AG04450 (cell line): ENCODE measurements at regions not wholly inside any gene's neighbourhood (a gene's known extent, or its start where the extent isn't known, plus 50 kb on each side); places are given as distances from the start of the nearest gene placed in this dataset.

Source experiments
- CTCF ChIA-PET: fragments of 300-600, 350-600 bp; formaldehyde crosslinking; extraction: SDS; loops from one replicate; lab custom pipeline; 2022; ENCODE audit warnings: antibody characterized with exemption, inconsistent platforms; lab: Charles Lee
- POLR2A ChIA-PET: fragments of 350-600 bp; formaldehyde crosslinking; extraction: SDS; loops from one replicate; lab custom pipeline; 2021; ENCODE audit warnings: antibody characterized with exemption, inconsistent platforms; lab: Yijun Ruan, JAX
- DNase-seq: peaks from one replicate; pipeline ENCODE4 v3.0.0-alpha.2; 2011; ENCODE audit warnings: low read depth, low spot score
- H3K27ac ChIP-seq: one replicate; pipeline ENCODE4 v1.5.1; 2012; ENCODE audit warnings: low read depth, low read length, control low read depth
- H3K27me3 ChIP-seq: one replicate; pipeline ENCODE4 v1.6.0; 2012; ENCODE audit warnings: low read length; ENCODE audit not compliant: control insufficient read depth, insufficient read depth
- H3K4me3 ChIP-seq: 2 replicates; pipeline ENCODE4 v1.5.1; 2011; ENCODE audit warnings: mild to moderate bottlenecking, low read depth, low read length, control low read depth
- H3K9me3 ChIP-seq: 2 replicates; pipeline ENCODE4 v1.5.1; 2012; ENCODE audit warnings: low read length; ENCODE audit not compliant: control insufficient read depth, insufficient read depth
- TF ChIP-seq, protein P1 (sequence below): IDR thresholded peaks from 2 replicates; pipeline ENCODE4 v1.5.1; 2011; ENCODE audit warnings: low read depth, low read length, control low read depth, inconsistent platforms

DNA sequence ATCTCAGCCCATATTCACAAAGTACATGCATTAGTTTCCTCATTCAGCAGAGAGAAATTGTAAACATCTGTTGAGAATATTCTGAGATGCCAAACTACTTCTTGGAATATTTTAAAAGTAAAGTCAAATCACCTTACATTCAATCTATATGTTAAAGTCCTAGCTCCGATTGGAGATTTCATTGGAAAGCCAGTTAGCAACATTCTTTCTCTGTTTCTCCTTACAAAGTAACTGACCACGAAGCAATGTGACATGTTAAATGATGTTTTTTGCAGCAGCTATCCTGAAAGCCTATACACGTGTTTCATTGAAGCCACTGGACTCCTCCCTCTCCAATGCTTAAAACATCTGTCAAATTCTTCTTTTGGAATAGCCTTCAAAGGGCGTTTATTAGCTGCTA lies 379.1 kb upstream of the CCNH start:
- POLR2A ChIA-PET = no interaction called here
- CTCF ChIA-PET = interaction anchor here (0.6 to 1.5 kb wide), 4 partner anchors 10 to 1092 kb away, joined by 3 to 6 read pairs (median 3); no protein-coding TSS in a partner anchor

DNA sequence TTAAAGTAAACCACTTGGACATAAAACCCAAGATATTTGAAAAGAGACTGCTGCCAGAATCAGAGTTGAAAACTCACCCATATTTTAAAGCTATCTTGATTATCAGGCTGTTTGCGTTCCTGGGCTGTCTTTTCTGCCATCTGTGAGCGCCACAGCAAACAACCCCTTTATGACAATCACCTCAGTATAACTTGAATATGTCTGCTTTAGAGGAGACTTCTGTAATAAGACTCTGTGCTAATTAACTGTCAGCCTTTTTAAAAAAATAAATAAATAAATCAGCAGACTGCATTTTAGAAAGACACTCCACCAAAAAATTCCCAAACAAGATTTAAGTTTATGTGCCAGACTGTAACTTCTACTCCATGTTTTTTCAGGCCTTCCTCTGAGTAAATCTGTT lies 375.7 kb upstream of the CCNH start:
- TF ChIP-seq, protein P1, sequence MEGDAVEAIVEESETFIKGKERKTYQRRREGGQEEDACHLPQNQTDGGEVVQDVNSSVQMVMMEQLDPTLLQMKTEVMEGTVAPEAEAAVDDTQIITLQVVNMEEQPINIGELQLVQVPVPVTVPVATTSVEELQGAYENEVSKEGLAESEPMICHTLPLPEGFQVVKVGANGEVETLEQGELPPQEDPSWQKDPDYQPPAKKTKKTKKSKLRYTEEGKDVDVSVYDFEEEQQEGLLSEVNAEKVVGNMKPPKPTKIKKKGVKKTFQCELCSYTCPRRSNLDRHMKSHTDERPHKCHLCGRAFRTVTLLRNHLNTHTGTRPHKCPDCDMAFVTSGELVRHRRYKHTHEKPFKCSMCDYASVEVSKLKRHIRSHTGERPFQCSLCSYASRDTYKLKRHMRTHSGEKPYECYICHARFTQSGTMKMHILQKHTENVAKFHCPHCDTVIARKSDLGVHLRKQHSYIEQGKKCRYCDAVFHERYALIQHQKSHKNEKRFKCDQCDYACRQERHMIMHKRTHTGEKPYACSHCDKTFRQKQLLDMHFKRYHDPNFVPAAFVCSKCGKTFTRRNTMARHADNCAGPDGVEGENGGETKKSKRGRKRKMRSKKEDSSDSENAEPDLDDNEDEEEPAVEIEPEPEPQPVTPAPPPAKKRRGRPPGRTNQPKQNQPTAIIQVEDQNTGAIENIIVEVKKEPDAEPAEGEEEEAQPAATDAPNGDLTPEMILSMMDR = no peak
- H3K9me3 ChIP-seq = no peaks in the 10 kb centered on the region
- ChIA-PET POLR2A (no interaction called here), CTCF (interaction anchor here (1.5 kb wide), 1 partner anchor 936 kb away, joined by 4 read pairs; no protein-coding TSS in a partner anchor)
- H3K27ac ChIP-seq = no peak overlapping the region
- no peak overlapping the region for H3K4me3 ChIP-seq
- H3K27me3 ChIP-seq = no peaks in the 10 kb centered on the region
- DNase-seq = no peak

More for the DNA sequence above, 379.1 kb upstream of the CCNH start:
- Histone ChIP-seq H3K27ac (no peak overlapping the region), H3K27me3 (no peaks in the 10 kb centered on the region), H3K9me3 (no peaks in the 10 kb centered on the region), H3K4me3 (no peak overlapping the region)
- DNase-seq = no peak
- TF ChIP-seq, protein P1 = no peak

DNA sequence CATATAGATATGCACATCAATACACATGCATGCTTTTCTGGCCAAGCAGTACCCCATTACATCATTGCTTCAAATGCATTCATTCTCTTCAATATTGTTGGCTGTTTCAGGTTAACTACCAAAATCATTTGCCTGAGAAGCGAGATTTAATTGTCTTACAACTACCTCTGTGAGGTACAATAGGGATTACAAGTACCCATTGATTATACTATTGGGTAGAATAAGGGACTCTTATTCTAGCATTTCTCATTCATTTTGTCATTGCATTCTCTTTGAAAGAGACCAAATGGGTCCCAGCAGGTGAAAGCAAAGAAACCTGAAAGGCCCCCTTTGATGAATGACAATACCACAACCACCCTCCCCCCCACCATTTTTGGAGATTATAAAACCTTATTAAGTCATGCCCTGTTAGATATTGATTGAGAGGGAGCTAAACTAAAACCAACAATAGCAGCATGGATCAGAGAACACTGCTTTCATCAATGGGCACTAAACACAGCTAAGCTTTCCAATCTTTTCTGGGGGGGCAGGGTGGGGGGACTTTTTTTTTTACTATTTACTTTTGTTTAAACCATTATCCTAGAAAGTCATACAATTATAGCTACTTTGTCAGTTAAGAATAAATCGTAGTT lies 375.0 kb upstream of the CCNH start:
- no peak overlapping the region for H3K27ac ChIP-seq
- DNase-seq = no peak
- H3K27me3 ChIP-seq = no peaks in the 10 kb centered on the region
- ChIA-PET CTCF (interaction anchor here (0.7 kb wide), 1 partner anchor 903 kb away, joined by 4 read pairs; no protein-coding TSS in a partner anchor), POLR2A (no interaction called here)
- H3K9me3 ChIP-seq = no peaks in the 10 kb centered on the region
- TF ChIP-seq, protein P1 = no peak
- H3K4me3 ChIP-seq = no peak overlapping the region

DNA sequence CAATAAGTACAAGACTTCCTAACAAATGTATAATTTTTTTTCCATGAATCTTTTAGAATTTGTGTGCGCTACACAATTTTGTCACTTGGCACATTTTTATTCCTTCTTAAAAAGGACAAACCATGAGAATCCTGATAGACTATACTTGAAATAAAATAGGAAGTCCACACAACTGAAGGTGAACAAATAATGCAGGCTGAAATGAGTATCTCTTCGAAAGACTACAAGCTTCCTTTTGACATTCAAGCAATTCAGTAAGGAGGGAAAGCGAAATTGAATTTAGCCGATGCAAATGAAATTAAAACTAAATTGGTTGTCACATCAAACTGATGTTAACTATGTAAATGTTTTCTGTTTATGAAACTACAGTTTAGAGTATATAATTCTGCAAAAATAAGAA lies 374.4 kb upstream of the CCNH start:
- ChIA-PET CTCF (interaction anchor here (0.7 to 1.8 kb wide), 2 partner anchors 937 to 939 kb away, joined by 3 to 7 read pairs; no protein-coding TSS in a partner anchor), POLR2A (no interaction called here)
- no peak overlapping the region for H3K27ac ChIP-seq
- H3K9me3 ChIP-seq = no peaks in the 10 kb centered on the region
- no peak for DNase-seq
- TF ChIP-seq, protein P1 = no peak
- no peak overlapping the region for H3K4me3 ChIP-seq
- no peaks in the 10 kb centered on the region for H3K27me3 ChIP-seq

DNA sequence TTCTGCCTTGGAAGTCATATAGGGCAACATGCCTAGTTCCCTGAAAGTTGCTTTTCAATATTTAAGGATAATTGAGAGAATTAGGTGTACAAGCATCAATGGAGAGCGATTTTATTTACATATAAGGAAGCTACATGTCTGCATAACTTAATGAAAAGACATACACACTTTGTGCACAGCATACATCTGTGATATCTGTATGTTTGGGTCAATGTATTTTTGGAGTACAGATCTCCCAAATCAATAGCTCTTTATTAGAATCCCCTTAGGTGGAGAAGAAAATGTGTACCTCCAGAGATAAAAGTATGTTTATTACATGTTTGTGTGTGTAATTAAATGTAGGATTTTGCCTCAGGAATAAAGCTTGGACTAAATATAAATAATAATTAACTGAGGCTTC lies 373.7 kb upstream of the CCNH start:
- H3K27ac ChIP-seq = no peak overlapping the region
- no peak for DNase-seq
- H3K9me3 ChIP-seq = no peaks in the 10 kb centered on the region
- H3K4me3 ChIP-seq = no peak overlapping the region
- ChIA-PET POLR2A (no interaction called here), CTCF (interaction anchor here (0.7 to 1.8 kb wide), 2 partner anchors 938 to 940 kb away, joined by 3 to 7 read pairs; no protein-coding TSS in a partner anchor)
- no peaks in the 10 kb centered on the region for H3K27me3 ChIP-seq
- TF ChIP-seq, protein P1 = no peak
